HG02642 (cell line): ENCODE measurements at regions not wholly inside any gene's neighbourhood (a gene's known extent, or its start where the extent isn't known, plus 50 kb on each side); places are given as distances from the start of the nearest gene placed in this dataset.
A peak's percentile ranks its signal among the peaks of the same experiment; 100 is the strongest.

Source experiments
- ATAC-seq: cut with Tn5 transposase; IDR thresholded peaks from one replicate; pipeline ENCODE4 v1.9.1; 2021; ENCODE audit warnings: mild to moderate bottlenecking; ENCODE audit not compliant: unreplicated experiment, poor library complexity

DNA sequence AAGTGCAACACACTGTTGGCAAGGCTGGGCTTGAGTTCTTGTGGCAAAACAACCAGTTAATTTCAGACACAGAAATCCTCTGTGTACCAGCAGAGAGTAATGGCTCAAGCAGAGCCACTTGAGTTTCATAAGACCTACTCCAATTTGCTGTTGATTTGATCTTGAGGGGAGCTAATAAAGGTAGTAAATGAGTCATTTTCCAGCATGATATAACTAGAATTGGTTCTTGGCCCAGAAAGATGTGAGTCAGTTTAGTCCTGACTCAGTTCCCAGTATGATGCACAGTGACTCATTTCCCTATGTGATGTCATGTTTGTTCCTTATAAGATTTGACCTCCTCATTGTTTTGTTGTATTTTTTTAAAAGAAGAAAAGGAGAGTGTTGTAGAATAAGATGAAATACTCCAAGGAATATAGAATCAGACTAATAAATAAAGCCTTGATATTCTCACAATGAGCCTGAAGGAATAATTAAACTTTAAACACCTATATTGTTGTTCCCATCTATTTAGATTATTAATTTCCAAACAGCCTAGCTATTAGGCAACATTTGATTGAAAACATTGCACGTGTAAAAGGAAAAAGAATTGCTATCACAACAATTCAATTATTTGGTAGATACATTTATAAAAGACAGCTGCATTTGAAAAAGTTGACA, 186.2 kb downstream of the REEP3 start:
- peak; percentile 84 for ATAC-seq

DNA sequence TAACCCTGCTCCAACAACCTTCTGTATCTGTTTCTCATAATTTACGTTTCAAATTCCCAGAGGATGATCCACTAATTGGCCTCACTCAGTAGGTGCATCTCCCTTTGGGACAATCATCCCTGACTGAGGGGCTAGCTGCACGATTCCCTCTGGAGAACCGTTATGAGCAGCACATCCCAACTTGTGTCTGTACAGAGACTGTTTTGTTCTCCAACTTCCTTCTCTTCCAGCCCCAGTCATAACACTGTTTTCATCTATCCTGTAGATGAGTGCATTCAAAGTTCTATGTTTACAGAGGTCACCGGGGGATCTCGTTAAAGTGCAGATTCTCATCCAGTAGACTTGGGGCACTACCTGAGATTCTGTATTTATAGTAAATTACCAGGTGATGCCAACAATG, 187.2 kb downstream of the REEP3 start:
- no peak for ATAC-seq

DNA sequence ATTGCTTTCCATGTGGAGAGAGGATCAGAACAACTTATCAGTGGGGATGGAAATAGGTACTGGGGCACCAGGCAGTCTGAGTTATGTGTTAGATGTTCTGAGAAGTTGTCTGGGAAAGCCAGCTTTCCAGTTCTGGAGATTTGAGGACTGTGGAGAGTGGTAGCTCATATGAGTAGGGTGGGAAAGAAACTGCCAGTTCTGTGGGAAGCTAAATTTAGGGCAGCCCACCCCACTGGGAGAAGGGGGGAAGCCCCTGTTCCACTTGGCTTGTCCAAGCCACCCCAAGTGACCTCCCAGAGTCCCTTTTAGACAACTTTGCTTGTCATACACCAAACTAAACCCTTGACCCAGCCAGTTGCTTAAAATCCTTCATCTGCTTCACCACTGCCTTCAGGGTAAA, 189.5 kb downstream of the REEP3 start:
- ATAC-seq: no peak

DNA sequence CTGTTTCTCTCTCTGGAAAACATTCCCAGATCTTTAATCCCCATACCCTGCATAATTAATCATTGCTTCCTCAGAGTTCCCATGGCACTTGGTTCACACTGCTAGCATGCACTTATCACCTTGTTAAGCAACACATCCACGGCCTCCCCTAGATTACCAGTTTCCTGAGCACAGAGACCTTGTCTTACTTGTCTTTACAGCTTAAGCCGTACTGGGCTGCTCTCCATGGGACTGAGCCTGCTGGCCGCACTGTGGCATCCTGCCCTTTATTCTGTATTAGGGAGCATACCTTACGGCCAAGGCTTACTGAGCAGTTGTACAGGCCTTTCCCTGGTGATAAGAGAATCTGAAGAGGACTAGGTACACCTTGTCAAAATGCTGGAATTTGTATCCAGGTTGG, 190.2 kb downstream of the REEP3 start:
- ATAC-seq: no peak

DNA sequence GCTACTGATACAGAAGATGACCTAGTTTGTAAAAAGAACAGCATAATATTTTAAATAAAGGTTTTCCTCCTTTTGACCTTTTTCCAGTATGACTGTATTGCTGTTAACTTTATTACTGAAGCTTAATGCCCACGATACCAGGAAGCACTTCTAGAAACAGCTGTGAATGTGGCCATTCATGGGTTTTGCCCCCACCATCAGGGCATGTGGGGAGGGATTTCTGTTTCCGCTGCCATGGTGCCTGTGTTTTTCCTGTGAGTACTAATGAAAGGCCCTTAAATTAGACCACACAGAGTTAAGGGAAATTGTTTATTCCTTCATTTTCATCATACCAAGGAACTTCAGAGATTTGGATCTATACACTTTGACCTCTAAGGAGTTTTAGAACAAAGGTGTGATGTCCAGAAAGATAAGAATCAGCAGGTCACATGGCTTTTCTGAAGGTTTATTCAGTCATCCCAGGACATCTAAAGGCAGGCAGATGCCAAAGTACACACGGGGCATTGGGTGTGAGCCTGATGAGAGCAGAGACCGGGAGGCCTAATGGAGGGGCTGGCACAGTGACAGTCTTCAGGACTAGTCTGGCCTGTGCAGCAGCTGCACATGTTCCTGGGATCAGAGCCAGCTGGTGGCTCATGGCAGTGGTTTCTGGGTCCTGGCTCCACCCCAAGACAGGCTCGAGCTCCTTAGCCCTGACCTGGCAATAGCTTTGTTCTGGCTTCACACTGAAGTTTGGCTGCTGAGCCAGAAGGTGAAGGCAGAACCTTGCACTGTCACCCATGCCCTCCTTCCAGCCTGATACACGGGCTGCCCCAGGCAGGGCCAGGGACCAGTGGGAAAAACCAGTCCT, 190.9 kb downstream of the REEP3 start:
- no peak for ATAC-seq

DNA sequence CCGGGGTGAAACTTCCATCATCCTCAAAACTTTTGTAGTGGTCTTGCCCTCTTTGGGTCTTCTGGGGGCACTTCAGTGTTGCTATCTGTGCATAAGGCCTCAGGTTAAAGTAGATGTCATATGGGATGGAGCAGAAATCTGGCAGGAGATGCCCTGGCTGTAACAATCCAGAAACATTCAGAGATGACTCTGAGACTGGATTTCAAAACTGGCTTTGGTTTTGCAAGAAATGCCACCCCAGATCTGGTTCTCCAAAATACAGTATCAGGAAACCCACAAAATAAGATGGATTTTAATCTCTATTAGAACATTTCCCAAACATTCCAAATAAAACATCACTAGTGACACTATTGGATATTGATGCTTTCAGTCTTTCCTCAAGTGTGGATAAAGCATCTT, 191.5 kb downstream of the REEP3 start:
- ATAC-seq: no peak

DNA sequence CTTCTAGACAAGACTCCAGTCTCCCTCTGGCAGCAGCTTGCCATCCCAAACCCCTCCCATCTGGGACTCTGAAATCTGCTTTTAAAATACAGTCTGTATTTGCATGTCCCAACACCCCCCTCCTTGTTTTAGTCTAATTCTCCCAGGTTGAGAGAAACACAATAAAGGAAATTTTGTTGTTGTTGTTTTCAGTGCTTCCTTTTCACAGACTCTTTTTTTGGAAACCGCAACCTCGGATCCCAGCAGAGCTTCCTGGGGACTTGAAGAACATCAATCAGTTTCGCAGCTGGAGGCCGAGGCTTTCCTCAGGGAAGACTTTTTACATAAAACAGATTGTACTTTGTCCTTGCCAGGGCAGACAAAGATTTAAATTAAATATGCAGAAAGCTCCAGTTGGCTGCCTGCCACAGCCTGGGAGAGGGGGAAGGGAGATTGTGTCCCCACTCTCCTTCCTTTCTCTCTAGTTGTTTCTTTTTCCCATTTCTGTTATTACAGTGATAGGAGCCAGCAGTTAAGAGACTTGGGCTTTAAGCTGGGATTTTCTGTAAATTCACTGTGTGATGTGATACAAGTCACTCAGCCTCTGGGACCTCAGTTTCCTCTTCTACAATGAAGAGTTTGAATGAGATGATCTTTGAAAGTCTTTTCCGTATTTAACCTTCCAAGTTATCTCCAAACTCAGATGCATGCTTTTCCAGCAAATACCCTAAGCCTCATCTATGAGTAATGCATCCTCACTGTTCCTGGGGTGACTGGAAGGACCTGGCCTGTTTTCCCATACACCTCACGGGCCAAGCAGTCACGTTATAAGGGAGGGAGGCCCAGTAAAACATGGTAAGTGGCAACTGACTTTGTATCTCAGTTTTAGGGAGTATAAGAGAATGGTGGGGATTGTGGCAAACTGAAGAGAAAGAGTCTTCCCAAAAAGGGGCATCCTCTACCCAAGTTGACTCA, 192.3 kb downstream of the REEP3 start:
- no peak for ATAC-seq

DNA sequence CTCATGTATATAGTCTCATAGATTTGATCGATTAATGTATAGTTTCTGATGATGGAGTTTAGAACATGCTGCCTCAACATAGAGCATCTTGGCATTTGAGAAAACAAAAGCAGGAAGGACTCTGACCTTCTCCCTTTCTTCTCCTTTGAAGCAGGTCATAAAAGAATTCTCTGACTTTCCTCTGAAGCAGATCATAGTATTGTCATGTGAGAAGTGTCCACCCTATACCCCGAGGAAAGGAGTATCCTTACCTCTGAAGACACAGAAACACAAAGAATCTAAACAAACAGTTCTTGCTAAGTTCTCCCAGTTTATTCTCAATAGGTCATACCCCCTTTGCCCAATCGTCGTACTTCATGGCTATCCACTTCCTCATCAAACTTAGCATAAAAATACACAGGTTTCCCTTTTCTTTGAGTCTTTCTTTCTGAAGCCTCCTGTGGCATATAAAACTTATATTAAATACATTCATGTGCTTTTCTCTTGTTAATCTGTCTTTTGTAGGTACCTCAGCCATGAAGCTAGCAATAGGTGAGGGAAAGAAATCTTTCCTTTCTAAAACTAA, 194.9 kb downstream of the REEP3 start:
- ATAC-seq: no peak

DNA sequence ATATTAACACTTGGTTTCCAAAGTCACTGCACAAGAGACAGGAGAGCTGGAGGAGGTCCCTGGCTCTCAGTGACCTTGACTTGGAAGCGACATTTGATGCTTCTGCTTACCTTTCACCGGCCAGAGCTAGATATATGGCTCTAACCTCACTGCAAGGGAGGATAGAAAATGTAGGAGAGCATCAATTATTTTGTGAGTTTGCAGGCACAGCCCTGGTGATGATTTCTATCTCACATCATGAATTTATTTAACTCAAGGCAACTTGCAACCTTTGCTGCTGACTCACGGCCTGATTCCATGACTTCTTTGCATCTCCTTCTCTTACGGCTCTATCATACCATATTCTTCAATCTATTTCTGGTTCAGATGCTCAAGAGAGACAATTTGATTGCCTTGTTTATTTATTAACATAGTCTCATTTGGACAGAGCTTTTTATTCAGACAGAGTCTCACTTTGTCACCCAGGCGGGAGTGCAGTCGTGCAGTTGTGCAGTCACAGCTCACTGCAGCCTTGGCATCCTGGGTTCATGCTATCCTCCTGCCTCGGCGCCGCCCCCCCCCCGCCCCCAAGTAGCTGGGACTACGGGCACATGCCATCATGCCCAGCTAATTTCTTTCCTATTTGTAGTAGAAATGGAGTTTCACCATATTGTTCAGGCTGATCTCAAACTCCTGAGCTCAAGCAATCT, 196.0 kb downstream of the REEP3 start:
- no peak for ATAC-seq

DNA sequence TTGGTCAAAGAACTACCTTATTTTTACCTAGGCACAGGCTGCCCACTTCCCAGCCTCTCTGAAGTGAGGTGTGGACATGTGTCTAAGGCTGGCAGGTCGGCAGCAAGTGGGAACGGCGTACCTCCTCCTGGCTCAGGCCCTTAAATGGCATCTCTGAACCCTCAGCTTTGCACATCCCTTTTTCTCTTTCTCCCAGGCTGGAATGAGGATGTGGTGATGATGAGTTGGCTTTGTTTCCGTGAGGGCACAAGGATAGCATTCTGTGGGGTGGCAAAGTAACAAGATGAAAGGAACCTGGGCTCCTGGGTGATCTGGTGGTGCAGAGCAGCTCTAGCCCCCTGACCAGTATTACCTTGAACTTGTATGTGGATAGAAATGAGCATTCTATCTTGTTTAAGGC, 196.8 kb downstream of the REEP3 start:
- no peak for ATAC-seq

DNA sequence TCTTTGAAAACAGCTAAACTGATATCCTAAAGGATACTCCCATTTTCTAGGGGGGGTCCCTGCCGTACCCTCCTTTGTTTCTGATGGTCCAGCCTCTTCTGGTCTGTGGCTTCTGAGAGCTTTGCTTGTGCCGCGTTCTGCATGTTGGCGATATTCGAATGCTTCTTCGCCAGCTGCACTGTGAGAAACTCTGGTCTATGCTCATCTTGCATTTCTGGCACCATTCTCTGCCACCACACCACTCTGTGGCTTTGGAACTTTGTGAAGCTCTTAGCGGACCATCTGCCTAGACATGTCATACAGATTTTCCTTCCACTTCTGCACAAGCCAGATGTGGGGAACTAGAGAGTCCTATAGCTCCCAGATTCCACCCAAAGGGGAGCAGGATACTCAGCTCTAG, 197.2 kb downstream of the REEP3 start:
- ATAC-seq: no peak

DNA sequence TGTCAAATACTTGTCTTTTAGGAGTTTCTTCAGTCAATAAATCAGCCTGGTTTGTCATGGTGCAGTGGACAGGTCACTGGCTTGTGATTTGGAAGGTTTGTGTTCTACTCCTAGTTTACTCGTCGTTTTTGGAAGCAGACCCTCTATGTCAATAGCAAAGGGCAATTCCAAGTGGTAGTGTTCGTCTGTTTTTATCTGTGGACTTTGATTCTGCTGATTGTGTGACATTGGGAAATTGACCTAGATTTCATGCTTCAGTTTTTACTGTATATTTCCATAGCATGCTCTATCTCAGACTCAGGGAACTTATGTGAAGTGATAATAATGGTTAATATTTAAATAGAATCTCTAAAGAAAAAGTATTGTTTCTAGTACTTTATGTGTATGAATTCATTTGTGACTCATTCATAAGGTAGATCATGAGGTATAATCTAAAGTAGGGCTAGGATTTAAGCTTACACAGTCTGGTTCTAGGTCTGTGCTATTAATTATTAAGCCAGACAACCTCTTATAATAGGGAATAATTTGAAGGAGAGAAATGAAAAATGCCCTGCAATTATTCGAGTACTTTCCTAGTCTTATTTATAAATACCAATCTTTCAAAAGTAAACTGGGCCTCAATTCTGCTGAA, 198.1 kb downstream of the REEP3 start:
- ATAC-seq: no peak

DNA sequence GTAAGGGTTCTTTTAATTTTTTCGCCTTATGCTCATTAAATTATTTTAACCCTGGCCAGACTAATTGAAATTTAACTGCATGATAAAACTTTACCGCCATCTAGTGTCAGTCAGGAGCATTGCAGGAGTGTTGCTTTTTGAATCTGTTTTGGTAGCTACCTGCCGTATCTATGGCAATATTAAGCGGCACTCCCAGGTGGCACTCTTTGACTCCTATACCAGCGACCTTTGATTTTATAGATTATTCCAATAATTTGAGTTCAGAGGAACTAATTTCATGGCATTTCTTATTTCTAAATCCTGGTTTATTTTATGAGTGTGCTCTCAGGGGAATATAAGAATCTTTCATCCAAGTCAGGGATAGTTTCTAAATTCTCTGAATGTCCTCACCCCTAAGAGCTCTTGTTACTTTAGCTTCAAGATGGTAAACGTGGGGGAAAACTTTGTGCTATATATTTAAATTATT, 198.9 kb downstream of the REEP3 start:
- ATAC-seq: peak; percentile 34

DNA sequence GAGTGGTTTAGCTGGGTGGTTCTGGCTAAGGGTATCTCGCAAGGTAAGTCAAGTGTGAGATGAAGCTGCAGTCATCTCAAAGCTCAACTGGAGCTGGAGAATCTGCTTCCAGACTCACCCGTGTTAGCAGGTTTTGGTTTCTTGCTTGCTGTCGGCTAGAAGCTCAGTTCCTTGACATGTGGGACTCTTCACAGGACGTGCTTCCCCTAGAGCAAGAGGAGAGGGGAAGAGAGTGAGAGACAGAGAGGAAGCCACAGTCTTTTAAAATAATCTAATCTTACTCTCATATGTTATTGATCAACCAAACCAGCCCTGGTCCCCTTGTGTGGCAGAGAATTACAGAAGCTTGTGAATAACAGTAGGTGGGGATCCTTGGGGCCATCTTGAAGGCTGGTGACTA, 199.5 kb downstream of the REEP3 start:
- peak; percentile 68 for ATAC-seq

DNA sequence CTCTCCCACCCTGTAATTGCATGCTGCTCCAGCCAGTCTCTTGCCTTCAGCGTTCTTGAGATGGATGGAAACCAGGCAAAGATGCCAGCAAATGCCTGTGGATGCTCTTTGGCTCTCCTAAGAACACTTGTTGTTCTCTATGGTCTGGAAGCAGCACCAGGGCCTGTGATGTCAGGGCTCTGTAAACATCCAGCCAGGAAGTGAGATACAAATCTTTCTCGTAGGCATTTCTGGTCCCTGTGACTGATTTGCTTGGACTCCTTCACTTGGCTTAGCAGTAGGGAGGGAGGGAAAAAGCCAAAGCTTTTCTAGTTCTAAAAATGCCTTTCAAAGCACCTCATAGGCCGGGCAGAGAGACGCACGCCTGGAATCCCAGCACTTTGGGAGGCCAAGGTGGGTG, 201.3 kb downstream of the REEP3 start:
- no peak for ATAC-seq

DNA sequence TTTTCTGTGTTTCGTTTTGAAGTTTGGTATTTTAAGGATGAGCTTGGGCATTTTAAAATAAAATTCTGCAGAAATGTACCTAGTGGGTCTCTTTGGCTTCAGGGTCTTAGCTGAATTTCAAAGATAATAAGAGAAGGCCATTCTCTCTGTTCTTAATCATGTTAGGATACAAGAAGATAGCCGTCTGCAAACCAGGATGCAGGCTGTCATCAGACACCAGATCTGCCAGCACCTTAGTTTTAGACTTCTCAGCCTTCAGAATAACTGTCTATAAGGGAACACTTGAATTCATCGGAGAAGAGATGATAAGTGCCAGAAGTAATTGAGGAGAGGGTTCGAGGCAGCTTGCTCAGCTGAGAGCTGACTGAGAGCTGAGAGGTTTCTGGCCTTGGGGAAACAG, 202.1 kb downstream of the REEP3 start:
- ATAC-seq: no peak

DNA sequence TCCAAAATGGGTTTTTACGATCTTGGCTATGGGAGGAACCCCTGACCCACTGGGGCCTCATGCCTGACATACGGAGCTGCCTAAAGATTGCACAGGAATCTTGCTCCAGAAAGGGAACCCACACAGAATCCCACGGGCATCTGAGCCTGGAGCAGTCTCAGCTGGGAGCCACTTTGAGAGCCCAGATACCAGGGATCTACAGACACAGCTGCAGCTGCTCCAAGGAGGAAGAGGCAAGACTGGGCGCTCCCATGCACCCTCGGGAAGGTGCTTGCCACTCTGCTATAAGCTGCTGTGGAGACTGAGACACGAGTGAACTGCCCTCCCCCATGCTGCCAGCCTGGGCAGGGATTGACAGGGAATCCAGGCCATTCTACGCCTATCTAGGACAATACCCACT, 202.5 kb downstream of the REEP3 start:
- no peak for ATAC-seq

DNA sequence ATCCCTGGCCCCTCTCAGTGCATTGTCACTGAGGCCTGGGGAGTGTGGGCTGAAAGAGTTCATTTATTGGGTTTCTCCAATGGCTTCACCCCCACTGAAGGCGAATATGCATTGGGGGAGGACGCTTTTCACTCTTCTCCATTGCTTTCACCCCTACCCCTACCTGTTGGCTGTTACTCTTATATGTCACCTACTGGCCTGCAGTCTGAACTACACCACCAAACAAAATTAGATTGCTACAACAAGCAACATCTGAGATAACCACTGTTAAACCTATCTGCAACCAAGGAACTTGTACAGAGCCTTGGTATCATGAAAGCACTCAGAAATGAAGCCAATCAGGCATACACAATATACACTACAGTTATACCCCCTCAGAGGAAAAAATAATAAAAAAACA, 203.7 kb downstream of the REEP3 start:
- ATAC-seq: no peak

DNA sequence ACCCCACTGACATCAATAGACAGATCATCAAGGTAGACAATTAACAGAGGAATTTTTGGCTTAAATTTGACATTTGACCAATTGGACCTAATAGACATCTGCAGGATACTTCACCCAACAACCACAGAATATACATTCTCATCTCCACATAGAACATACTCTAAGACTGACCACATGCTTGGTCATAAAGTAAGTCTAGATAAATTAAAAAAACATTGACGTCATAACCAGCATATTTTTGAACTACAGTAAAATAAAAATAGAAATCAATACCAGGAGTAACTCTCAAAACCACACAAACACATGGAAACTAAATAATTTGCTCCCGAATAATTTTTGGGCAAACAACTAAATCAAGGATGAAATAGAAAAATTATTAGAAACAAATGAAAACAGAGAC, 205.7 kb downstream of the REEP3 start:
- ATAC-seq: no peak
